ENCODE measurements at regions not wholly inside any gene's neighbourhood (a gene's known extent, or its start where the extent isn't known, plus 50 kb on each side); places are given as distances from the start of the nearest gene placed in this dataset.

DNA sequence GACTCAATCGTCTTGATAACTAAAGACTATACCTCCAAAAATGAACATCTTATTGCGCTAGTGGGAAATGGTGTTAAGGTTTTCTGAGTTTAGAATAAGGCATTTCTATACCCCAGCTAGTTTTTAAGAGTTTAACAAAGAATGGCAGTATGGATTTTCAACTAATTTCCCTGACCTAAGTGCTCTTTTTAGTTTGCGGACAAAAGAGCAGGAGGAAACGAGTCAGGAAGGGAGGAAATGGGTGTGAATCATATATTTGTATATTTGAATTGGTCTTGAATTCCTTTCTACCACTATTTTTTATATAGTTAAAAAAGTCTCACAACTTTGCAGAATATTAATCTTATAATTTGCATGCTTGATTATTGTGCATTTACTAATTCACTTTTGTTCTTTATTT lies 516.3 kb upstream of the ZNF608 start:
- no peaks in the 10 kb centered on the region for H3K27me3 ChIP-seq (ENCODE audit: control insufficient read depth, insufficient read depth, low read length, poor library complexity, severe bottlenecking)

DNA sequence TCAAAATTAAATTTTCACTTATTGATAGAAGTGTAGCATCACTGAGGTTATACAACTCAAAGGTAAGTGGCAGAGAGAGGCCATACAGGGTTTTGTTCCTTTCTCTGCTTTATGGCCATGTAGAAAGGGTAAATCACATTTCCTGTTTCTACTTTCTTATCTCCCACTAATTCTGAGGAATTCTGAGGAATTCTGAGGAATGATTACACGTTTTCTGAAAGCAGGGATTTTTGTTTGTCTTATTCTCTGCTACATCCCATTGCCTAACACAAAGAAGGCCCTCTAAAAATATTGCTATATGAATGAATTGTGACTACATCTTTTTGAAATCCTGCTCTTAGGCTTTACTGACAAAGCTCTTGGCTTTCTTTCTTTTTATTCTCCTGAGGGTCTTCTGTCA lies 516.9 kb upstream of the ZNF608 start:
- H3K27me3 Mint-ChIP-seq (ENCODE audit: insufficient read depth) = no peaks in the 10 kb centered on the region
- 80% methylated on average over 1 of the region's 1 CpG; no CpG with 5 or more reads in 1 of the 2 experiments for whole genome bisulfite sequencing, 2 experiments (ENCODE audit: insufficient coverage in 1 of 2, insufficient read length in 1 of 2)
- no peak for DNase-seq
- H3K4me1 Mint-ChIP-seq = no peaks in the 10 kb centered on the region
- TF ChIP-seq, protein P1, sequence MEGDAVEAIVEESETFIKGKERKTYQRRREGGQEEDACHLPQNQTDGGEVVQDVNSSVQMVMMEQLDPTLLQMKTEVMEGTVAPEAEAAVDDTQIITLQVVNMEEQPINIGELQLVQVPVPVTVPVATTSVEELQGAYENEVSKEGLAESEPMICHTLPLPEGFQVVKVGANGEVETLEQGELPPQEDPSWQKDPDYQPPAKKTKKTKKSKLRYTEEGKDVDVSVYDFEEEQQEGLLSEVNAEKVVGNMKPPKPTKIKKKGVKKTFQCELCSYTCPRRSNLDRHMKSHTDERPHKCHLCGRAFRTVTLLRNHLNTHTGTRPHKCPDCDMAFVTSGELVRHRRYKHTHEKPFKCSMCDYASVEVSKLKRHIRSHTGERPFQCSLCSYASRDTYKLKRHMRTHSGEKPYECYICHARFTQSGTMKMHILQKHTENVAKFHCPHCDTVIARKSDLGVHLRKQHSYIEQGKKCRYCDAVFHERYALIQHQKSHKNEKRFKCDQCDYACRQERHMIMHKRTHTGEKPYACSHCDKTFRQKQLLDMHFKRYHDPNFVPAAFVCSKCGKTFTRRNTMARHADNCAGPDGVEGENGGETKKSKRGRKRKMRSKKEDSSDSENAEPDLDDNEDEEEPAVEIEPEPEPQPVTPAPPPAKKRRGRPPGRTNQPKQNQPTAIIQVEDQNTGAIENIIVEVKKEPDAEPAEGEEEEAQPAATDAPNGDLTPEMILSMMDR (conservative IDR thresholded peaks at IDR 0.05) = no peak
- Histone ChIP-seq H3K36me3 (ENCODE audit: control insufficient read depth, insufficient read depth, low read length) (no peaks in the 10 kb centered on the region), H3K27me3 (ENCODE audit: control insufficient read depth, insufficient read depth, low read length, poor library complexity, severe bottlenecking) (no peaks in the 10 kb centered on the region), H3K27ac (ENCODE audit: low read depth, low read length) (no peak overlapping the region), H3K4me1 (ENCODE audit: control insufficient read depth, insufficient read depth, low read length) (no peaks in the 10 kb centered on the region), H3K4me3 (ENCODE audit: low read length) (no peak overlapping the region), H3K9me3 (ENCODE audit: control insufficient read depth, low read length) (no peaks in the 10 kb centered on the region), H3K9ac (ENCODE audit: extremely low read depth, low read length, poor library complexity, severe bottlenecking) (no peak overlapping the region)
- no peak overlapping the region for H3K4me3 Mint-ChIP-seq
- H3K27ac Mint-ChIP-seq = no peak overlapping the region
- H3K36me3 Mint-ChIP-seq (ENCODE audit: low read depth) = peaks cover 1% of the 10 kb centered on the region
- no peaks in the 10 kb centered on the region for H3K9me3 Mint-ChIP-seq

More for the DNA sequence above, 516.3 kb upstream of the ZNF608 start:
- H3K9me3 ChIP-seq (ENCODE audit: control insufficient read depth, low read length) = no peaks in the 10 kb centered on the region
- DNase-seq = no peak
- H3K9ac ChIP-seq (ENCODE audit: extremely low read depth, low read length, poor library complexity, severe bottlenecking) = no peak overlapping the region
- H3K36me3 ChIP-seq (ENCODE audit: control insufficient read depth, insufficient read depth, low read length) = no peaks in the 10 kb centered on the region
- TF ChIP-seq, protein P1 (conservative IDR thresholded peaks at IDR 0.05) = no peak
- Mint-ChIP-seq H3K27ac (no peak overlapping the region), H3K36me3 (ENCODE audit: low read depth) (peaks cover 1% of the 10 kb centered on the region), H3K27me3 (ENCODE audit: insufficient read depth) (no peaks in the 10 kb centered on the region), H3K9me3 (no peaks in the 10 kb centered on the region), H3K4me3 (no peak overlapping the region), H3K4me1 (no peaks in the 10 kb centered on the region)
- WGBS, 2 experiments (ENCODE audit: insufficient coverage in 1 of 2, insufficient read length in 1 of 2) = 98% methylated on average over 4 of the region's 4 CpGs; no CpG with 5 or more reads in 1 of the 2 experiments
- H3K4me3 ChIP-seq (ENCODE audit: low read length) = no peak overlapping the region
- H3K4me1 ChIP-seq (ENCODE audit: control insufficient read depth, insufficient read depth, low read length) = no peaks in the 10 kb centered on the region
- H3K27ac ChIP-seq (ENCODE audit: low read depth, low read length) = no peak overlapping the region

DNA sequence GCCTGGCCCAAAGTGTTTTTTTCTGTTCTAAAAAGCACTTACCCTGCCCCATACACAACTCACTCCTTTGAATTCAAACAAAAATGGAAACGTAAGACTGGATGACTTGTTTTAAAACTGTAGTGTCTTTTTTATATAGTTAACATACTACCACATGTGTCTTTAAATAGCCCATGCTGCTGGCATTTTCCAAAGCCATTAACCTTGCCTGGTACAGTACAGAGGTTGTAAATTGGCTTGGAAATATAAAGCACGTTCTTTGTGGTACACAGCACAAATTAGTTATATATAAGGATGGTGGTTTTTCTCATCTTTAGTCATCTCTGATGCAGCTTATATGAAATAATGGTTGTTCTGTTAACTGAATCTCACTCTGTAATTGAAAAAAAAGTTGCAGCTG lies 519.7 kb upstream of the ZNF608 start:
- no peaks in the 10 kb centered on the region for H3K9me3 Mint-ChIP-seq

More for the DNA sequence above, 519.7 kb upstream of the ZNF608 start:
- no peaks in the 10 kb centered on the region for H3K27me3 Mint-ChIP-seq (ENCODE audit: insufficient read depth)
- peaks cover 6% of the 10 kb centered on the region for H3K4me1 Mint-ChIP-seq
- Histone ChIP-seq H3K9me3 (ENCODE audit: control insufficient read depth, low read length) (no peaks in the 10 kb centered on the region), H3K27me3 (ENCODE audit: control insufficient read depth, insufficient read depth, low read length, poor library complexity, severe bottlenecking) (no peaks in the 10 kb centered on the region), H3K4me1 (ENCODE audit: control insufficient read depth, insufficient read depth, low read length) (no peaks in the 10 kb centered on the region), H3K4me3 (ENCODE audit: low read length) (no peak overlapping the region), H3K9ac (ENCODE audit: extremely low read depth, low read length, poor library complexity, severe bottlenecking) (no peak overlapping the region), H3K27ac (ENCODE audit: low read depth, low read length) (no peak overlapping the region), H3K36me3 (ENCODE audit: control insufficient read depth, insufficient read depth, low read length) (no peaks in the 10 kb centered on the region)
- H3K27ac Mint-ChIP-seq = no peak overlapping the region
- TF ChIP-seq, protein P1 (conservative IDR thresholded peaks at IDR 0.05) = no peak
- 100% methylated on average over 2 of the region's 2 CpGs; no CpG with 5 or more reads in 1 of the 2 experiments for WGBS, 2 experiments (ENCODE audit: insufficient coverage in 1 of 2, insufficient read length in 1 of 2)
- no peak for DNase-seq
- no peak overlapping the region for H3K4me3 Mint-ChIP-seq
- H3K36me3 Mint-ChIP-seq (ENCODE audit: low read depth) = no peaks in the 10 kb centered on the region
